Neural cell (in vitro differentiated cells): ENCODE measurements at regions not wholly inside any gene's neighbourhood (a gene's known extent, or its start where the extent isn't known, plus 50 kb on each side); places are given as distances from the start of the nearest gene placed in this dataset.

Experiments
- H2AFZ ChIP-seq: fragments of 200-600, 300-800 bp; sonication (generic), shearing (Covaris generic); 2 replicates; pipeline ENCODE4 v1.6.0; 2014; ENCODE audit warnings: low read depth, mild to moderate bottlenecking, antibody characterized with exemption, low read length, moderate library complexity
- H3F3A ChIP-seq: fragments of 200-600 bp; shearing (Covaris generic); 2 replicates; pipeline ENCODE4 v1.6.1; 2016; ENCODE audit warnings: mild to moderate bottlenecking, moderate library complexity, mixed read lengths, antibody characterized with exemption, low read length; ENCODE audit not compliant: insufficient read depth, poor library complexity, severe bottlenecking
- H3K27ac ChIP-seq: fragments of 200-600, 300-800 bp; sonication (generic), shearing (Covaris generic); 2 replicates; pipeline ENCODE4 v1.5.1; 2014; ENCODE audit warnings: mild to moderate bottlenecking, low read length, moderate library complexity
- H3K27me3 ChIP-seq: fragments of 300-800, 200-600 bp; sonication (generic), shearing (Covaris generic); 2 replicates; pipeline ENCODE4 v1.6.0; 2014; ENCODE audit warnings: mild to moderate bottlenecking, low read depth, low read length, moderate library complexity; ENCODE audit not compliant: insufficient read depth
- H3K36me3 ChIP-seq: fragments of 300-800, 200-600 bp; sonication (generic), shearing (Covaris generic); 2 replicates; pipeline ENCODE4 v1.5.1; 2014; ENCODE audit warnings: mild to moderate bottlenecking, antibody characterized with exemption, low read length, moderate library complexity; ENCODE audit not compliant: insufficient read depth
- H3K4me2 ChIP-seq: fragments of 300-800, 200-600 bp; sonication (generic), shearing (Covaris generic); 2 replicates; pipeline ENCODE4 v1.6.0; 2014; ENCODE audit warnings: mild to moderate bottlenecking, low read length
- H3K4me3 ChIP-seq: fragments of 300-800, 200-600 bp; sonication (generic), shearing (Covaris generic); 2 replicates; pipeline ENCODE4 v1.5.1; 2014; ENCODE audit warnings: mild to moderate bottlenecking, low read length, moderate library complexity
- H3K79me2 ChIP-seq: fragments of 200-600 bp; shearing (Covaris generic); replicated peaks from 2 replicates; pipeline ENCODE4 v1.6.0; 2014; ENCODE audit warnings: mild to moderate bottlenecking, low read length, moderate library complexity; ENCODE audit not compliant: insufficient read depth
- H3K9ac ChIP-seq: fragments of 300-800, 200-600 bp; sonication (generic), shearing (Covaris generic); 2 replicates; pipeline ENCODE4 v1.6.1; 2016; ENCODE audit warnings: mild to moderate bottlenecking, low read length, mixed read lengths
- H3K9me2 ChIP-seq: fragments of 200-600 bp; shearing (Covaris generic); 2 replicates; pipeline ENCODE4 v1.6.1; 2016; ENCODE audit warnings: mild to moderate bottlenecking, low read length, mixed read lengths; ENCODE audit not compliant: insufficient read depth
- H3K9me3 ChIP-seq: fragments of 200-600, 300-800 bp; sonication (generic), shearing (Covaris generic); 2 replicates; pipeline ENCODE4 v1.6.1; 2016; ENCODE audit warnings: mild to moderate bottlenecking, mixed run types, low read length, moderate library complexity, mixed read lengths
- H4K20me1 ChIP-seq: fragments of 200-600 bp; shearing (Covaris generic); 2 replicates; pipeline ENCODE4 v1.6.1; 2016; ENCODE audit warnings: mild to moderate bottlenecking, mixed run types; ENCODE audit not compliant: insufficient read depth
- EP300 ChIP-seq: fragments of 450-650 bp; conservative IDR thresholded peaks from 2 replicates; pipeline ENCODE4 v1.6.1; 2014; ENCODE audit warnings: antibody characterized with exemption, mild to moderate bottlenecking, moderate library complexity; ENCODE audit not compliant: poor library complexity, severe bottlenecking
- EZH2 ChIP-seq: fragments of 200-600, 300-800 bp; shearing (Covaris generic), sonication (generic); IDR thresholded peaks from 2 replicates; pipeline ENCODE4 v1.6.1; 2014; ENCODE audit warnings: antibody characterized with exemption, low read length, borderline replicate concordance, mild to moderate bottlenecking; ENCODE audit not compliant: insufficient read depth, poor library complexity, severe bottlenecking
- MXI1 ChIP-seq: fragments of 450-650 bp; conservative IDR thresholded peaks from 2 replicates; pipeline ENCODE4 v1.6.1; 2014; ENCODE audit warnings: antibody characterized with exemption, mild to moderate bottlenecking; ENCODE audit not compliant: poor library complexity, severe bottlenecking
- POLR2AphosphoS5 ChIP-seq: IDR thresholded peaks from 2 replicates; pipeline ENCODE4 v1.6.1; 2012
- RAD21 ChIP-seq: fragments of 450-650 bp; conservative IDR thresholded peaks from 2 replicates; pipeline ENCODE4 v1.6.1; 2014; ENCODE audit warnings: antibody characterized with exemption, mild to moderate bottlenecking, moderate library complexity
- SMC3 ChIP-seq: fragments of 450-650 bp; conservative IDR thresholded peaks from 2 replicates; pipeline ENCODE4 v1.6.1; 2014; ENCODE audit warnings: antibody characterized with exemption, mild to moderate bottlenecking, moderate library complexity; ENCODE audit not compliant: poor library complexity
- TAF1 ChIP-seq: IDR thresholded peaks from 2 replicates; pipeline ENCODE4 v1.6.1; 2012; ENCODE audit warnings: low read depth
- TF ChIP-seq, protein P1 (sequence below): IDR thresholded peaks from 2 replicates; pipeline ENCODE4 v1.6.1; 2012; ENCODE audit warnings: borderline replicate concordance
- TF ChIP-seq, protein P2 (sequence below): fragments of 450-650 bp; IDR thresholded peaks from 2 replicates; pipeline ENCODE4 v1.5.1; 2014; ENCODE audit warnings: antibody characterized with exemption, mild to moderate bottlenecking, moderate library complexity; ENCODE audit not compliant: poor library complexity, severe bottlenecking

DNA sequence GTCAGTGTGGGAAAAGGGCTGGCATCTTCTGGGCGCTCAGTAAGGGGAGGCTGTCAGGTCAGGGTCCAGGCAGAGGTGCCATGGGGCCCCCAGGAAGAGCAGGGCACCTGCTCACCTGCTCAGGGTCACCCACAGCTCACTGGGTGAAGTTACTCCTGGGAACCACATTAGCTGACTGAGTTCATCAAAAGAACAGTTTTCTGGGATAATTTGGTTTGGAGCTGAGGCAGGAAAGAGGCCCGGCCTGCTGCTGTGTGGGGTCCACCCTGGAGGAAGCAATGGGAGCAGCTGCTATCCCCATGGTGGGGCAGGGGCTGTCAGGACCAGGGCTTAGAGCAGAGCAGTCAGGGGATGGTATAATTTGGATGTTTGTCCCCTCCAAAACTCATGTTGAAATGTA is 97.2 kb upstream of the GPC1 start:
- Histone ChIP-seq H3K4me2 (no peak overlapping the region), H3K27ac (no peak overlapping the region), H3F3A (no peaks in the 10 kb centered on the region), H3K27me3 (no peaks in the 10 kb centered on the region), H2AFZ (no peak overlapping the region), H3K9me2 (no peaks in the 10 kb centered on the region), H3K9me3 (no peaks in the 10 kb centered on the region), H3K4me3 (no peak overlapping the region), H3K79me2 (no peaks in the 10 kb centered on the region), H3K9ac (no peak overlapping the region), H4K20me1 (no peaks in the 10 kb centered on the region), H3K36me3 (no peaks in the 10 kb centered on the region)
- TF ChIP-seq, protein P1, sequence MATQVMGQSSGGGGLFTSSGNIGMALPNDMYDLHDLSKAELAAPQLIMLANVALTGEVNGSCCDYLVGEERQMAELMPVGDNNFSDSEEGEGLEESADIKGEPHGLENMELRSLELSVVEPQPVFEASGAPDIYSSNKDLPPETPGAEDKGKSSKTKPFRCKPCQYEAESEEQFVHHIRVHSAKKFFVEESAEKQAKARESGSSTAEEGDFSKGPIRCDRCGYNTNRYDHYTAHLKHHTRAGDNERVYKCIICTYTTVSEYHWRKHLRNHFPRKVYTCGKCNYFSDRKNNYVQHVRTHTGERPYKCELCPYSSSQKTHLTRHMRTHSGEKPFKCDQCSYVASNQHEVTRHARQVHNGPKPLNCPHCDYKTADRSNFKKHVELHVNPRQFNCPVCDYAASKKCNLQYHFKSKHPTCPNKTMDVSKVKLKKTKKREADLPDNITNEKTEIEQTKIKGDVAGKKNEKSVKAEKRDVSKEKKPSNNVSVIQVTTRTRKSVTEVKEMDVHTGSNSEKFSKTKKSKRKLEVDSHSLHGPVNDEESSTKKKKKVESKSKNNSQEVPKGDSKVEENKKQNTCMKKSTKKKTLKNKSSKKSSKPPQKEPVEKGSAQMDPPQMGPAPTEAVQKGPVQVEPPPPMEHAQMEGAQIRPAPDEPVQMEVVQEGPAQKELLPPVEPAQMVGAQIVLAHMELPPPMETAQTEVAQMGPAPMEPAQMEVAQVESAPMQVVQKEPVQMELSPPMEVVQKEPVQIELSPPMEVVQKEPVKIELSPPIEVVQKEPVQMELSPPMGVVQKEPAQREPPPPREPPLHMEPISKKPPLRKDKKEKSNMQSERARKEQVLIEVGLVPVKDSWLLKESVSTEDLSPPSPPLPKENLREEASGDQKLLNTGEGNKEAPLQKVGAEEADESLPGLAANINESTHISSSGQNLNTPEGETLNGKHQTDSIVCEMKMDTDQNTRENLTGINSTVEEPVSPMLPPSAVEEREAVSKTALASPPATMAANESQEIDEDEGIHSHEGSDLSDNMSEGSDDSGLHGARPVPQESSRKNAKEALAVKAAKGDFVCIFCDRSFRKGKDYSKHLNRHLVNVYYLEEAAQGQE: no peak
- TF ChIP-seq TAF1: no peak
- no peak for TF ChIP-seq SMC3
- no peak for TF ChIP-seq MXI1
- TF ChIP-seq EP300: no peak
- no peak for TF ChIP-seq RAD21
- no peak for TF ChIP-seq EZH2

DNA sequence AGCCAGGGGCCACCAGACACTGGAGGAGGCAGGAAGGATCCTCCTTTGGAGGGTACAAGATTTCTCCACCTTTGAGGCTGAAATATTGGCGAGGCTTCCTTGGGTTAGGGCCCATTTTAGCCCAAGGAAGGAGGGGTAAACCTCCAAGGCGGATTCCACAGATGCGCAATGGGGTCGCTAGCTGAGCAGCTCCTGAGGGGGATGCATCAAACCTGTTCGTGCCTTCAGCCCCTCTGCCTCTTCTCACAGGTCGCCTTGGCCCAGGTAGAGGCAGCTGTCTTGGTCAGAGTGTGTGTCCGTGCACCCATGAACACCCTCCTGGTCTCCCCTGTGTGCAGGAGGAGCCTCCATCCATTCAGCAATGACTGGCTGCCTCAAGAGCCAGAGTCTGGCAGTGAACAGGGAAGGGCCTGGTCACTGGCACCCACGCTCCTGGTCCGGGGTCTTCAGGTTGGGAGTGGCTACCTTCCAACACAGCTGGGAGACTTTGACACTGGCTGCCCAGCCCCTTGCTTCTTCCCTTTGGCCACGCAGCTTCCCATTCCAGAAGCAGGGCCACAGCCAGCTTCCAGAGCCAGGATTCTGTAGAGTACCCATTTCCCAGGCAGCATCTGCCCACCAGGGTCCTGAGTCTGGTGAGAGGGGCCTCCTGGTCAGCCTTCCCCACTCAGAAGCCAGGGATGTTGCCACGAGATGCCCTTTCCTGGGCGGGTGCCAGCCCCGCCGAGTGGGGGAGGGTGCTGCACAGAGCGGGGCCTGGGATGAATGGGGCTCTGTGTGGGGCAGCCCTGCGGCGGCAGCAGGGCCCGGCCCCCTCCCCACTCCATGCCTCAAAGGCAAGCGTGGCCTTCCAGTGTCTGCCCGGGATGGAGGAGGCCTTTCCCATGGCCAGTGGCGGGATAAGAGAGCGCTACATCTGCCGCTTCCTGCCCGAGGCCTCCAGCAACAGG is 95.8 kb upstream of the GPC1 start:
- no peak overlapping the region for H3K9ac ChIP-seq
- H3K36me3 ChIP-seq: no peaks in the 10 kb centered on the region
- H3K9me3 ChIP-seq: peaks cover 2% of the 10 kb centered on the region
- no peak for TF ChIP-seq EP300
- TF ChIP-seq, protein P1: no peak
- TF ChIP-seq SMC3: no peak
- TF ChIP-seq, protein P2, sequence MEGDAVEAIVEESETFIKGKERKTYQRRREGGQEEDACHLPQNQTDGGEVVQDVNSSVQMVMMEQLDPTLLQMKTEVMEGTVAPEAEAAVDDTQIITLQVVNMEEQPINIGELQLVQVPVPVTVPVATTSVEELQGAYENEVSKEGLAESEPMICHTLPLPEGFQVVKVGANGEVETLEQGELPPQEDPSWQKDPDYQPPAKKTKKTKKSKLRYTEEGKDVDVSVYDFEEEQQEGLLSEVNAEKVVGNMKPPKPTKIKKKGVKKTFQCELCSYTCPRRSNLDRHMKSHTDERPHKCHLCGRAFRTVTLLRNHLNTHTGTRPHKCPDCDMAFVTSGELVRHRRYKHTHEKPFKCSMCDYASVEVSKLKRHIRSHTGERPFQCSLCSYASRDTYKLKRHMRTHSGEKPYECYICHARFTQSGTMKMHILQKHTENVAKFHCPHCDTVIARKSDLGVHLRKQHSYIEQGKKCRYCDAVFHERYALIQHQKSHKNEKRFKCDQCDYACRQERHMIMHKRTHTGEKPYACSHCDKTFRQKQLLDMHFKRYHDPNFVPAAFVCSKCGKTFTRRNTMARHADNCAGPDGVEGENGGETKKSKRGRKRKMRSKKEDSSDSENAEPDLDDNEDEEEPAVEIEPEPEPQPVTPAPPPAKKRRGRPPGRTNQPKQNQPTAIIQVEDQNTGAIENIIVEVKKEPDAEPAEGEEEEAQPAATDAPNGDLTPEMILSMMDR: no peak
- no peak for TF ChIP-seq RAD21
- no peak for TF ChIP-seq TAF1
- TF ChIP-seq POLR2AphosphoS5: no peak
- TF ChIP-seq EZH2: no peak
- no peak for TF ChIP-seq MXI1
- no peaks in the 10 kb centered on the region for H4K20me1 ChIP-seq
- H3K9me2 ChIP-seq: no peaks in the 10 kb centered on the region
- no peak overlapping the region for H3K4me2 ChIP-seq
- no peaks in the 10 kb centered on the region for H3K27me3 ChIP-seq
- H3F3A ChIP-seq: no peaks in the 10 kb centered on the region
- H2AFZ ChIP-seq: no peak overlapping the region
- H3K79me2 ChIP-seq: no peaks in the 10 kb centered on the region
- no peak overlapping the region for H3K4me3 ChIP-seq
- H3K27ac ChIP-seq: no peak overlapping the region
